Vagina (tissue), 2 donors: ENCODE measurements at regions not wholly inside any gene's neighbourhood (a gene's known extent, or its start where the extent isn't known, plus 50 kb on each side); places are given as distances from the start of the nearest gene placed in this dataset.

Source experiments
- CTCF ChIP-seq, 3 experiments: fragments of 450-650 bp in 2 of 3; fragments of 200-600 bp in 1 of 3; sonication (generic) in 1 of 3; IDR thresholded peaks; one replicate each; pipeline ENCODE4 v1.5.1; 2017 to 2019; ENCODE audit warnings: antibody characterized with exemption in 3 of 3, mild to moderate bottlenecking in 2 of 3, moderate library complexity in 2 of 3
- POLR2A ChIP-seq, 2 donors: fragments of 450-650 bp; IDR thresholded peaks; one replicate each; pipeline ENCODE4 v1.6.1; 2017; ENCODE audit warnings: antibody characterized with exemption in 2 of 2, mild to moderate bottlenecking in 2 of 2, moderate library complexity in 2 of 2
- POLR2AphosphoS5 ChIP-seq, 2 donors: sonication (generic); formaldehyde crosslinking; IDR thresholded peaks; one replicate each; pipeline ENCODE4 v1.9.0; 2017; ENCODE audit warnings: antibody characterized with exemption in 2 of 2, mild to moderate bottlenecking in 2 of 2, low read depth in 1 of 2; ENCODE audit not compliant: insufficient read depth in 1 of 2

- no peak for TF ChIP-seq POLR2AphosphoS5 (IDR thresholded peaks at IDR 0.05; ENCODE audit: insufficient read depth in 1 of 2, low read depth in 1 of 2)
- TF ChIP-seq CTCF (IDR thresholded peaks at IDR 0.05): no peak
- TF ChIP-seq POLR2A (IDR thresholded peaks at IDR 0.05): no peak
Observed at GRCh38 chr6:168718821-168719475, 278.0 kb downstream of the SMOC2 start.
